DOHH2 (cell line): ENCODE measurements at regions not wholly inside any gene's neighbourhood (a gene's known extent, or its start where the extent isn't known, plus 50 kb on each side); places are given as distances from the start of the nearest gene placed in this dataset.

Experiments used
- CTCF ChIP-seq: fragments of 200-600 bp; sonication (generic); IDR thresholded peaks from one replicate; pipeline ENCODE4 v1.5.1; 2014; ENCODE audit warnings: antibody characterized with exemption, mild to moderate bottlenecking, low read depth, low read length; ENCODE audit not compliant: poor library complexity, severe bottlenecking
- EZH2phosphoT487 ChIP-seq: fragments of 200-600 bp; sonication (generic); IDR thresholded peaks from 2 replicates; pipeline ENCODE4 v1.6.1; 2017; ENCODE audit warnings: borderline replicate concordance, mild to moderate bottlenecking, antibody characterized with exemption, low read length, moderate library complexity, mixed read lengths

DNA sequence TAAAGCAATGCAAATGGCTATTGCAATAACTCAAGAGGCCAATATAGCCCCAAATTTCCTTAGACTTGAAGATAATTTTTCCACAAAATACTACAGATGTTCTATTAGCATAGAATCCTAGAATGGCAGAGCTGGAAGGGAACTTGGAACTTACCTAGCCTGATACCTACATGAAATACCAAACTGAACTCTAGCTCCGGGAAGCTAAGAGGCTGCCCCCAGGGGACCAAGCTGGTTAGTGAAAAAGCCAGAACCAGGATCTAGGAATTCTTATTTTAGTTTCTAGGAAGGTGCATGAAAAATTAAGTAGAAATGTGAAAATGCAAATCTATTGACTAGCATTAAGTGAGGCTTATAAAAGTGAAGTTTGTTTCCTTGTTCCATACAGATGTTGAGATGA, 256.0 kb upstream of the CBLB start:
- TF ChIP-seq CTCF: no peak
- TF ChIP-seq EZH2phosphoT487: no peak
